SU-DHL-6 (cell line): ENCODE measurements at regions not wholly inside any gene's neighbourhood (a gene's known extent, or its start where the extent isn't known, plus 50 kb on each side); places are given as distances from the start of the nearest gene placed in this dataset.

Experiments
- H2AFZ ChIP-seq: fragments of 200-600 bp; sonication (generic); 2 replicates; pipeline ENCODE4 v1.6.1; 2014; ENCODE audit warnings: low read depth, mild to moderate bottlenecking, moderate library complexity, mixed read lengths, antibody characterized with exemption, low read length; ENCODE audit not compliant: severe bottlenecking
- H3F3A ChIP-seq: fragments of 200-600 bp; shearing (Covaris generic); 2 replicates; pipeline ENCODE4 v1.6.0; 2016; ENCODE audit warnings: antibody characterized with exemption, mild to moderate bottlenecking; ENCODE audit not compliant: insufficient read depth
- H3K27ac ChIP-seq: fragments of 200-600 bp; sonication (generic); 2 replicates; pipeline ENCODE4 v1.5.1; 2016; ENCODE audit warnings: low read depth, mild to moderate bottlenecking, low read length, moderate library complexity, mixed read lengths
- H3K27me3 ChIP-seq: fragments of 200-600 bp; sonication (generic), shearing (Covaris generic); 2 replicates; pipeline ENCODE4 v1.6.0; 2014; ENCODE audit warnings: mild to moderate bottlenecking, low read length
- H3K36me3 ChIP-seq: fragments of 200-600 bp; sonication (generic); 2 replicates; pipeline ENCODE4 v1.6.1; 2014; ENCODE audit warnings: mild to moderate bottlenecking, low read length, mixed read lengths
- H3K4me2 ChIP-seq: fragments of 300-600, 200-600 bp; shearing (Covaris generic), sonication (generic); 2 replicates; pipeline ENCODE4 v1.6.0; 2014; ENCODE audit warnings: low read length, low read depth, mild to moderate bottlenecking; ENCODE audit not compliant: poor library complexity, severe bottlenecking
- H3K4me3 ChIP-seq: fragments of 200-600 bp; sonication (generic); 2 replicates; pipeline ENCODE4 v1.5.1; 2014; ENCODE audit warnings: antibody characterized with exemption, low read length, mild to moderate bottlenecking, mixed read lengths; ENCODE audit not compliant: insufficient read depth, poor library complexity, severe bottlenecking
- H3K79me2 ChIP-seq: fragments of 200-600 bp; sonication (generic); 2 replicates; pipeline ENCODE4 v1.6.1; 2014; ENCODE audit warnings: mild to moderate bottlenecking, low read length, moderate library complexity; ENCODE audit not compliant: insufficient read depth
- H3K9ac ChIP-seq: fragments of 200-600 bp; sonication (generic); 2 replicates; pipeline ENCODE4 v1.7.0; 2014; ENCODE audit warnings: mild to moderate bottlenecking, low read length
- H3K9me2 ChIP-seq: fragments of 200-600 bp; sonication (generic); replicated peaks from 2 replicates; pipeline ENCODE4 v1.6.1; 2014; ENCODE audit warnings: low read length; ENCODE audit not compliant: insufficient read depth
- H3K9me3 ChIP-seq: fragments of 200-600 bp; sonication (generic); 2 replicates; pipeline ENCODE4 v1.6.1; 2014; ENCODE audit warnings: low read length, mixed read lengths; ENCODE audit not compliant: insufficient read depth
- H4K20me1 ChIP-seq: fragments of 200-600 bp; sonication (generic); 2 replicates; pipeline ENCODE4 v1.6.1; 2014; ENCODE audit warnings: low read depth, mild to moderate bottlenecking, antibody characterized with exemption, low read length, moderate library complexity, mixed read lengths
- CTCF ChIP-seq: fragments of 200-600 bp; sonication (generic); IDR thresholded peaks from one replicate; pipeline ENCODE4 v1.5.1; 2017; ENCODE audit warnings: antibody characterized with exemption, mild to moderate bottlenecking, low read length, moderate library complexity; ENCODE audit not compliant: insufficient read depth, poor library complexity, severe bottlenecking
- EZH2phosphoT487 ChIP-seq: fragments of 200-600 bp; sonication (generic), shearing (Covaris generic); conservative IDR thresholded peaks from 2 replicates; pipeline ENCODE4 v1.6.1; 2018; ENCODE audit warnings: mild to moderate bottlenecking, antibody characterized with exemption, low read length, moderate library complexity, mixed read lengths

GRCh38 chr1:181898773-181899172 is 162.7 kb downstream of the ZNF648 start:
- Histone ChIP-seq H3K36me3 (no peaks in the 10 kb centered on the region), H3K79me2 (no peaks in the 10 kb centered on the region), H3K9me3 (no peaks in the 10 kb centered on the region), H4K20me1 (no peaks in the 10 kb centered on the region), H3K4me2 (no peak overlapping the region), H3K27me3 (no peaks in the 10 kb centered on the region), H2AFZ (no peak overlapping the region), H3K4me3 (no peak overlapping the region), H3F3A (no peaks in the 10 kb centered on the region), H3K27ac (no peak overlapping the region), H3K9me2 (no peaks in the 10 kb centered on the region), H3K9ac (no peak overlapping the region)
- no peak for TF ChIP-seq EZH2phosphoT487
- no peak for TF ChIP-seq CTCF

- no peak for TF ChIP-seq CTCF
- no peak for TF ChIP-seq EZH2phosphoT487
- no peaks in the 10 kb centered on the region for H3K9me3 ChIP-seq
- no peaks in the 10 kb centered on the region for H3F3A ChIP-seq
- H3K27ac ChIP-seq: no peak overlapping the region
- H3K79me2 ChIP-seq: no peaks in the 10 kb centered on the region
- H3K4me3 ChIP-seq: no peak overlapping the region
- H4K20me1 ChIP-seq: no peaks in the 10 kb centered on the region
- no peak overlapping the region for H3K4me2 ChIP-seq
- H3K9ac ChIP-seq: no peak overlapping the region
- no peaks in the 10 kb centered on the region for H3K27me3 ChIP-seq
- no peak overlapping the region for H2AFZ ChIP-seq
- no peaks in the 10 kb centered on the region for H3K9me2 ChIP-seq
- no peaks in the 10 kb centered on the region for H3K36me3 ChIP-seq
Observed at GRCh38 chr1:181896824-181897223, 164.7 kb downstream of the ZNF648 start.

GRCh38 chr1:181894439-181894859 is 167.1 kb downstream of the ZNF648 start:
- Histone ChIP-seq H3K9me3 (no peaks in the 10 kb centered on the region), H4K20me1 (no peaks in the 10 kb centered on the region), H3K79me2 (no peaks in the 10 kb centered on the region), H2AFZ (no peak overlapping the region), H3F3A (no peaks in the 10 kb centered on the region), H3K9me2 (no peaks in the 10 kb centered on the region), H3K9ac (no peak overlapping the region), H3K4me2 (no peak overlapping the region), H3K4me3 (no peak overlapping the region), H3K27me3 (no peaks in the 10 kb centered on the region), H3K36me3 (no peaks in the 10 kb centered on the region), H3K27ac (no peak overlapping the region)
- TF ChIP-seq CTCF (no peak), EZH2phosphoT487 (no peak)
